Trophoblast cell (in vitro differentiated cells and primary cell): ENCODE measurements at regions not wholly inside any gene's neighbourhood (a gene's known extent, or its start where the extent isn't known, plus 50 kb on each side); places are given as distances from the start of the nearest gene placed in this dataset.

Source experiments
- DNase-seq, 2 donors: peaks; one replicate each; pipeline ENCODE4 v3.0.0-alpha.2; 2016
- H2AFZ ChIP-seq: 2 replicates; pipeline ENCODE4 v1.6.1; 2013; ENCODE audit warnings: low read length, moderate library complexity, mild to moderate bottlenecking; ENCODE audit not compliant: insufficient read depth, poor library complexity
- H2AK5ac ChIP-seq: 2 replicates; pipeline ENCODE4 v1.6.1; 2013; ENCODE audit warnings: mild to moderate bottlenecking, low read length
- H2BK120ac ChIP-seq: 2 replicates; pipeline ENCODE4 v1.6.1; 2013; ENCODE audit warnings: low read length, mild to moderate bottlenecking, moderate library complexity; ENCODE audit not compliant: insufficient read depth, poor library complexity
- H2BK12ac ChIP-seq: 2 replicates; pipeline ENCODE4 v1.6.1; 2013; ENCODE audit warnings: mild to moderate bottlenecking, low read length, moderate library complexity
- H2BK5ac ChIP-seq: 2 replicates; pipeline ENCODE4 v1.6.1; 2013; ENCODE audit warnings: low read length, low read depth, moderate library complexity, mild to moderate bottlenecking; ENCODE audit not compliant: poor library complexity
- H3K14ac ChIP-seq: 2 replicates; pipeline ENCODE4 v1.6.1; 2013; ENCODE audit warnings: mild to moderate bottlenecking, low read length
- H3K18ac ChIP-seq: 2 replicates; pipeline ENCODE4 v1.6.1; 2013; ENCODE audit warnings: mild to moderate bottlenecking, low read length
- H3K23ac ChIP-seq: 2 replicates; pipeline ENCODE4 v1.6.1; 2013; ENCODE audit warnings: low read length
- H3K27ac ChIP-seq: 2 replicates; pipeline ENCODE4 v1.5.1; 2013; ENCODE audit warnings: low read depth, mild to moderate bottlenecking, inconsistent platforms, low read length, moderate library complexity
- H3K27me3 ChIP-seq: 2 replicates; pipeline ENCODE4 v1.6.1; 2013; ENCODE audit warnings: inconsistent platforms, mild to moderate bottlenecking, low read length, moderate library complexity; ENCODE audit not compliant: insufficient read depth
- H3K36me3 ChIP-seq, 2 experiments: 1 replicate in 1 of 2; 2 replicates in 1 of 2; pipeline ENCODE4 v1.6.1; 2013; ENCODE audit warnings: low read length in 2 of 2, mild to moderate bottlenecking in 2 of 2, moderate library complexity in 1 of 2; ENCODE audit not compliant: insufficient read depth in 2 of 2, control insufficient read depth in 1 of 2
- H3K4ac ChIP-seq: 2 replicates; pipeline ENCODE4 v1.6.1; 2013; ENCODE audit warnings: low read depth, mild to moderate bottlenecking, low read length, moderate library complexity
- H3K4me1 ChIP-seq, 2 experiments: 1 replicate in 1 of 2; 2 replicates in 1 of 2; pipeline ENCODE4 v1.6.1; 2013; ENCODE audit warnings: low read length in 2 of 2, mild to moderate bottlenecking in 2 of 2, moderate library complexity in 1 of 2; ENCODE audit not compliant: insufficient read depth in 2 of 2, control insufficient read depth in 1 of 2
- H3K4me2 ChIP-seq: 2 replicates; pipeline ENCODE4 v1.6.1; 2013; ENCODE audit warnings: inconsistent platforms, mild to moderate bottlenecking, low read length, moderate library complexity
- H3K4me3 ChIP-seq: 2 replicates; pipeline ENCODE4 v1.5.1; 2013; ENCODE audit warnings: mild to moderate bottlenecking, low read depth, low read length, inconsistent platforms
- H3K79me1 ChIP-seq: one replicate; pipeline ENCODE4 v1.6.1; 2013; ENCODE audit warnings: low read length
- H3K79me2 ChIP-seq: 2 replicates; pipeline ENCODE4 v1.6.1; 2013; ENCODE audit warnings: low read length, mild to moderate bottlenecking; ENCODE audit not compliant: control insufficient read depth, insufficient read depth, poor library complexity
- H3K9ac ChIP-seq: 2 replicates; pipeline ENCODE4 v1.6.1; 2013; ENCODE audit warnings: mild to moderate bottlenecking, low read length
- H3K9me3 ChIP-seq: 2 replicates; pipeline ENCODE4 v1.6.1; 2013; ENCODE audit warnings: low read depth, mild to moderate bottlenecking, control low read depth, inconsistent platforms, low read length; ENCODE audit not compliant: insufficient read depth
- H4K12ac ChIP-seq: 2 replicates; pipeline ENCODE4 v1.6.1; 2013; ENCODE audit warnings: low read depth, mild to moderate bottlenecking, low read length, moderate library complexity
- H4K8ac ChIP-seq: 2 replicates; pipeline ENCODE4 v1.6.1; 2013; ENCODE audit warnings: low read depth, mild to moderate bottlenecking, low read length, moderate library complexity
- H4K91ac ChIP-seq: one replicate; pipeline ENCODE4 v1.6.1; 2013; ENCODE audit warnings: low read depth, mild to moderate bottlenecking, low read length, moderate library complexity
- WGBS: extraction: QIAGEN DNeasy Blood & Tissue Kit; methylation state at CpG from one replicate; pipeline ENCODE4 v1.1.7; 2013; ENCODE audit warnings: missing lambda C conversion rate; ENCODE audit not compliant: insufficient read length, insufficient coverage; ENCODE audit errors: extremely low coverage; 5-methylcytosine and 5-hydroxymethylcytosine counted together

- peak; percentile 12 to 54 for DNase-seq
- Histone ChIP-seq H3K14ac (no peak overlapping the region), H3K79me2 (no peaks in the 10 kb centered on the region), H3K36me3 (no peaks in the 10 kb centered on the region), H2AK5ac (no peak overlapping the region), H4K12ac (no peak overlapping the region), H2BK120ac (no peak overlapping the region), H3K4ac (no peak overlapping the region), H4K91ac (no peak overlapping the region), H3K9me3 (no peaks in the 10 kb centered on the region), H2BK5ac (no peak overlapping the region), H3K27me3 (no peaks in the 10 kb centered on the region), H3K79me1 (no peaks in the 10 kb centered on the region), H3K23ac (no peak overlapping the region), H3K27ac (no peak overlapping the region), H3K4me2 (no peak overlapping the region), H3K4me3 (no peak overlapping the region), H3K9ac (no peak overlapping the region), H4K8ac (no peak overlapping the region), H2AFZ (no peak overlapping the region), H3K18ac (no peak overlapping the region), H3K4me1 (no peaks in the 10 kb centered on the region), H2BK12ac (no peak overlapping the region)
- WGBS = no CpG with 5 or more reads among the region's 5 CpGs
These were observed 283.6 kb downstream of the ADRA2A start for GRCh38 chr10:111360260-111360925.

GRCh38 chr10:111367531-111367930, 290.7 kb downstream of the ADRA2A start:
- no peak overlapping the region for H3K18ac ChIP-seq
- H2BK12ac ChIP-seq = no peak overlapping the region
- H2AK5ac ChIP-seq = no peak overlapping the region
- H3K4me1 ChIP-seq = no peaks in the 10 kb centered on the region
- H3K27ac ChIP-seq = no peak overlapping the region
- no peak overlapping the region for H2BK120ac ChIP-seq
- no peaks in the 10 kb centered on the region for H3K79me2 ChIP-seq
- no peak overlapping the region for H4K12ac ChIP-seq
- H4K8ac ChIP-seq = no peak overlapping the region
- WGBS = no CpG with 5 or more reads among the region's 2 CpGs
- DNase-seq = no peak
- no peak overlapping the region for H3K4me3 ChIP-seq
- no peak overlapping the region for H3K9ac ChIP-seq
- H3K27me3 ChIP-seq = no peaks in the 10 kb centered on the region
- H3K14ac ChIP-seq = no peak overlapping the region
- no peak overlapping the region for H3K4ac ChIP-seq
- no peak overlapping the region for H4K91ac ChIP-seq
- H3K79me1 ChIP-seq = no peaks in the 10 kb centered on the region
- no peak overlapping the region for H2AFZ ChIP-seq
- H3K23ac ChIP-seq = no peak overlapping the region
- H3K36me3 ChIP-seq = no peaks in the 10 kb centered on the region
- H3K4me2 ChIP-seq = no peak overlapping the region
- H2BK5ac ChIP-seq = no peak overlapping the region
- no peaks in the 10 kb centered on the region for H3K9me3 ChIP-seq

GRCh38 chr10:111370101-111370500, 293.3 kb downstream of the ADRA2A start:
- Histone ChIP-seq H3K4ac (no peak overlapping the region), H3K27ac (no peak overlapping the region), H3K4me1 (no peaks in the 10 kb centered on the region), H4K8ac (no peak overlapping the region), H3K79me1 (no peaks in the 10 kb centered on the region), H3K9me3 (no peaks in the 10 kb centered on the region), H3K23ac (no peak overlapping the region), H2BK120ac (no peak overlapping the region), H4K12ac (no peak overlapping the region), H3K4me3 (no peak overlapping the region), H3K4me2 (no peak overlapping the region), H2AK5ac (no peak overlapping the region), H3K9ac (no peak overlapping the region), H2AFZ (no peak overlapping the region), H3K18ac (no peak overlapping the region), H2BK12ac (no peak overlapping the region), H3K14ac (no peak overlapping the region), H3K36me3 (no peaks in the 10 kb centered on the region), H4K91ac (no peak overlapping the region), H3K79me2 (no peaks in the 10 kb centered on the region), H2BK5ac (no peak overlapping the region), H3K27me3 (no peaks in the 10 kb centered on the region)
- no CpG with 5 or more reads among the region's 3 CpGs for WGBS
- DNase-seq = peak in 1 of 2 donors; percentile 81

GRCh38 chr10:111373696-111374095, 296.9 kb downstream of the ADRA2A start:
- Histone ChIP-seq H3K9me3 (no peaks in the 10 kb centered on the region), H3K36me3 (no peaks in the 10 kb centered on the region), H3K4me1 (no peaks in the 10 kb centered on the region), H4K12ac (no peak overlapping the region), H2BK12ac (no peak overlapping the region), H3K27me3 (no peaks in the 10 kb centered on the region), H3K79me1 (no peaks in the 10 kb centered on the region), H2BK120ac (no peak overlapping the region), H3K4me2 (no peak overlapping the region), H3K4ac (no peak overlapping the region), H3K14ac (no peak overlapping the region), H2AFZ (no peak overlapping the region), H2BK5ac (no peak overlapping the region), H3K27ac (no peak overlapping the region), H3K79me2 (no peaks in the 10 kb centered on the region), H3K23ac (no peak overlapping the region), H4K91ac (no peak overlapping the region), H4K8ac (no peak overlapping the region), H3K18ac (no peak overlapping the region), H2AK5ac (no peak overlapping the region), H3K9ac (no peak overlapping the region), H3K4me3 (no peak overlapping the region)
- WGBS = no CpG with 5 or more reads among the region's 1 CpG
- no peak for DNase-seq
